Right lobe of liver (tissue), 6 donors: ENCODE measurements at regions not wholly inside any gene's neighbourhood (a gene's known extent, or its start where the extent isn't known, plus 50 kb on each side); places are given as distances from the start of the nearest gene placed in this dataset.

ENCODE experiments used
- ATAC-seq, 4 donors: fragments of 200-7000 bp; cut with Tn5 transposase; one replicate each; pipeline ENCODE4 v1.9.1; 2020; ENCODE audit warnings: mild to moderate bottlenecking in 4 of 4, moderate library complexity in 4 of 4
- DNase-seq, 3 donors: peaks; one replicate each; pipeline ENCODE4 v3.0.0-alpha.2; 2020
- H3K27ac ChIP-seq, 3 donors: fragments of 200-600 bp; one replicate each; pipeline ENCODE4 v1.8.0; 2022
- H3K27me3 ChIP-seq, 2 donors: fragments of 200-600 bp; one replicate each; pipeline ENCODE4 v1.8.0; 2022
- H3K36me3 ChIP-seq, 4 donors: fragments of 200-600 bp; sonication (generic) in 1 of 4; one replicate each; pipeline versions ENCODE4 v1.5.1 to v1.8.0; 2017 to 2022; ENCODE audit warnings: control low read depth in 1 of 4
- H3K4me1 ChIP-seq, 4 donors: fragments of 200-600 bp; sonication (generic) in 1 of 4; one replicate each; pipeline versions ENCODE4 v1.5.1 to v1.8.0; 2017 to 2022; ENCODE audit warnings: control low read depth in 1 of 4
- H3K4me3 ChIP-seq, 3 donors: fragments of 200-600 bp; one replicate each; pipeline ENCODE4 v1.8.0; 2022
- H3K9me3 ChIP-seq, 4 donors: fragments of 200-600 bp; sonication (generic) in 1 of 4; one replicate each; pipeline versions ENCODE4 v1.5.1 to v1.8.0; 2017 to 2022; ENCODE audit warnings: control low read depth in 1 of 4
- CTCF ChIP-seq, 4 donors: fragments of 200-600 bp in 3 of 4; fragments of 450-650 bp in 1 of 4; IDR thresholded peaks; one replicate each; pipeline versions ENCODE4 v1.5.1 to v1.8.0; 2016 to 2022; ENCODE audit warnings: antibody characterized with exemption in 4 of 4, mild to moderate bottlenecking in 2 of 4
- POLR2A ChIP-seq: fragments of 450-650 bp; IDR thresholded peaks from one replicate; pipeline ENCODE4 v1.6.1; 2017; ENCODE audit warnings: antibody characterized with exemption, mild to moderate bottlenecking
- WGBS: methylation state at CpG from one replicate; pipeline ENCODE4 v1.1.6; 2018; ENCODE audit warnings: low coverage, low lambda C conversion rate; ENCODE audit not compliant: insufficient coverage; ENCODE audit errors: missing lambda C conversion rate; 5-methylcytosine and 5-hydroxymethylcytosine counted together
- intact Hi-C, 2 donors: fragments of 100-400 bp; cut with DNase I; formaldehyde crosslinking; loops; one replicate each; pipeline versions ENCODE4 v1.11.2 to v1.14.1; 2022
- donor health status: DM: no; HTN: yes; CAD: no.
- donor health status: DM: no; HTN: no; CAD: no.
- donor health status: DM: no; HTN: no; CAD: no.
- donor health status: DM: no; HTN: yes; CAD: no.
- donor health status: DM: no; HTN: yes; CAD: no.

GRCh38 chr17:77877036-77877435 is 81.5 kb upstream of the TNRC6C start:
- H3K4me3 ChIP-seq, result no peak overlapping the region
- DNase-seq, result no peak
- intact Hi-C loops, result no loop called here
- no peaks in the 10 kb centered on the region for H3K9me3 ChIP-seq
- H3K27me3 ChIP-seq, result no peaks in the 10 kb centered on the region
- H3K36me3 ChIP-seq, result no peaks in the 10 kb centered on the region
- no peak overlapping the region for H3K27ac ChIP-seq
- no peaks in the 10 kb centered on the region for H3K4me1 ChIP-seq
- TF ChIP-seq CTCF (IDR thresholded peaks at IDR 0.05), result no peak
- TF ChIP-seq POLR2A, result no peak
- WGBS, result 60% methylated on average over 3 of the region's 3 CpGs
- no peak for ATAC-seq

GRCh38 chr17:77877646-77878355 is 80.7 kb upstream of the TNRC6C start:
- Histone ChIP-seq H3K27me3 (no peaks in the 10 kb centered on the region), H3K36me3 (no peaks in the 10 kb centered on the region), H3K4me3 (no peak overlapping the region), H3K27ac (no peak overlapping the region), H3K4me1 (no peaks in the 10 kb centered on the region), H3K9me3 (no peaks in the 10 kb centered on the region)
- DNase-seq (no peak), ATAC-seq (no peak)
- WGBS, result 61% methylated on average over 6 of the region's 13 CpGs
- intact Hi-C loops, result no loop called here
- TF ChIP-seq POLR2A, result no peak
- no peak for TF ChIP-seq CTCF (IDR thresholded peaks at IDR 0.05)

DNA sequence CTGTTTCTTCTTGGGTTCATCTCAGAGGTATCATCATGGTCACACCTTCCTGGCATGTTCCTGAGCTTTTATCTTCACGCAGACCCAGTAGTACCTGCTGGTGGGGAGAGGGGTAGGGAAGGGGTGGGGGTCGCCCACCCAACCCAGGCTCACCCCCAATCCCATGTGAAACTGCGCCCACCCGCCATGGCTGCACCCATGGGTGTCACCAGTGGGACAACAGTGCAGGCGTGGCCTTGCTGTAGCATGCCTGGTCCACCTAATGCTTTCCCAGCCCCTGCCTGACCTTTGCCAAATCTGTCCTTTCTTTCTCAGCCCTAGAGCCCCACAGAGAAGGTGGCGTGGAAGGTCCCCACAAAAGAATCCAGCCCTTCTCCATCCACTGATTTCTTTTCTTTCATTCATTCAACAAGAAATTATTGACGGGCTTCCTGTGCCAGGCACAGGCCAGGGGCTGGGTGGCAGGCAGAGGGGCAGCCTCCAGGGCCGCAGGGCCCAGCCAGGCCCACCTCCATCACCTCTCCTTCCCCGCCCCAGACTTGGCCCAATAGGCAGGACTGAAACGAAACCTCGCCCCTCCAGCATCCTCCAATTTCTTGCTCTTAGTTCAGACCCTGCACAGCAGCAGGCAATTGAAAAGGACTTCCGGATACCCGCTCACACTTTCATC is 79.1 kb upstream of the TNRC6C start:
- Histone ChIP-seq H3K9me3 (no peaks in the 10 kb centered on the region), H3K4me3 (no peak overlapping the region), H3K36me3 (no peaks in the 10 kb centered on the region), H3K4me1 (no peaks in the 10 kb centered on the region), H3K27ac (no peak overlapping the region), H3K27me3 (no peaks in the 10 kb centered on the region)
- ATAC-seq, result no peak
- WGBS, result 78% methylated on average over 6 of the region's 13 CpGs
- no peak for DNase-seq
- TF ChIP-seq POLR2A (no peak), CTCF (IDR thresholded peaks at IDR 0.05) (no peak)
- intact Hi-C loops, result no loop called here

GRCh38 chr17:77879896-77880280 is 78.6 kb upstream of the TNRC6C start:
- Histone ChIP-seq H3K27ac (no peak overlapping the region), H3K27me3 (no peaks in the 10 kb centered on the region), H3K36me3 (no peaks in the 10 kb centered on the region), H3K4me1 (no peaks in the 10 kb centered on the region), H3K4me3 (no peak overlapping the region), H3K9me3 (no peaks in the 10 kb centered on the region)
- intact Hi-C loops, result no loop called here
- 92% methylated on average over 8 of the region's 9 CpGs for WGBS
- DNase-seq, result no peak
- no peak for TF ChIP-seq CTCF (IDR thresholded peaks at IDR 0.05)
- no peak for TF ChIP-seq POLR2A
- ATAC-seq, result no peak
